Activated CD8-positive, alpha-beta memory T cell treated with anti-CD3 and anti-CD28 coated beads, Interleukin-2, amount 10 ng/mL, durations not matched to agents 7 days and 5 days (primary cell): ENCODE measurements at regions not wholly inside any gene's neighbourhood (a gene's known extent, or its start where the extent isn't known, plus 50 kb on each side); places are given as distances from the start of the nearest gene placed in this dataset.
"Not testable (repeated sequence)": the region's sequence is repeated elsewhere in the genome, so short reads cannot be mapped to it uniquely, and the experiment has no call there.

Source experiments
- ATAC-seq: fragments of 150-1000 bp; cut with Tn5 transposase; one replicate; pipeline ENCODE4 v1.10.0; 2021; ENCODE audit warnings: moderate library complexity
- CTCF ChIA-PET: fragments of 350-600 bp; sonication (Branson Sonifier 250); formaldehyde crosslinking; loops from one replicate; lab custom pipeline; 2021; ENCODE audit warnings: antibody characterized with exemption; lab: Charles Lee
- DNase-seq: peaks from one replicate; pipeline ENCODE4 v3.0.0-alpha.2; 2020
- H3K27ac Mint-ChIP-seq: one replicate; pipeline ENCODE4 v1.8.0; 2021; ENCODE audit warnings: mild to moderate bottlenecking, mixed read lengths
- H3K27me3 Mint-ChIP-seq: one replicate; pipeline ENCODE4 v1.8.0; 2021; ENCODE audit warnings: mixed read lengths
- H3K36me3 Mint-ChIP-seq: one replicate; pipeline ENCODE4 v1.8.0; 2021; ENCODE audit warnings: mild to moderate bottlenecking, mixed read lengths
- H3K4me1 Mint-ChIP-seq: one replicate; pipeline ENCODE4 v1.8.0; 2021; ENCODE audit warnings: mixed read lengths
- H3K4me3 Mint-ChIP-seq: one replicate; pipeline ENCODE4 v1.8.0; 2021; ENCODE audit warnings: mild to moderate bottlenecking, moderate library complexity, mixed read lengths
- H3K9me3 Mint-ChIP-seq: one replicate; pipeline ENCODE4 v1.8.0; 2022; ENCODE audit warnings: low read depth, mixed read lengths

DNA sequence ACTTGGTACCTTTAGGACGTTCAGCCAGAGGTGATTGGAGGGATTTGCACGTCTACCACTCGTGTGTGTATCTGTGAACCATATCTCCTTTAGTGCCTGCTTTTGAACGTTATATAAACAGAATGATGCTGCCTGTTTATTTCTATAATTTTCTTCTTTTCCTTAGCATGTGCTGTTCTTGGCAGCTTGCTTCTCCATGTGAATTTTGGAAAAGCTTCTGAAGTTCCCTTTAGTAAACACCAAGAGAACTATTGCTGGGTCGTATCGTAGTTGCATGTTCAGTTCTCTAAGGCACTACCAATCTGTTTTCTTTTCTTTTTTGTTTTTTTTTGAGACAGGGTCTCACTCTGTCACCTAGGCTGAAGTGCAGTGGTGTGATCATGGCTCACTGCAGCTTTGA, 73.8 kb upstream of the FANCC start:
- H3K4me3 Mint-ChIP-seq, CTCF ChIA-PET: not testable (repeated sequence)

DNA sequence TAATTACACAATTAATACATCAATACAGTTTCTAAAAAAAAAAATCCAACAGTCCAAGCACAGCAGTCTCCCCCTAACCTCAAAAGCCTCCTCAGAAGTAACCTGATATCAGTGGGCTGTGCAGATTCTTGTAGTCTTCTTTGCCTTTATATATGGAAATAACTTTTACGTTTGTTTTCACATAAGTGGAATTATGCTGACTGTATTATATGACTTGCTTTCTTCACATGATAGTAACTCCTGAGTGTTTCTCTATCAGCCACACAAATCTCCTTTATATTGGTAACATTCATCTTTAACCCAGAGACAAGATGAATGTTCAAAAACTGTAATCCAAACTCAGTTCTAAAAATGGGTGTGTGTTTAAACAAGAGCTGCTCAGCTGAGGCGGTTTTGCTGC, 71.9 kb upstream of the FANCC start:
- CTCF ChIA-PET = no interaction called here
- DNase-seq (no peak), ATAC-seq (no peak)
- no peaks in the 10 kb centered on the region for H3K4me1 Mint-ChIP-seq
- no peaks in the 10 kb centered on the region for H3K9me3 Mint-ChIP-seq
- H3K27me3 Mint-ChIP-seq = peaks cover 11% of the 10 kb centered on the region
- no peak overlapping the region for H3K27ac Mint-ChIP-seq
- H3K4me3 Mint-ChIP-seq = no peak overlapping the region
- no peaks in the 10 kb centered on the region for H3K36me3 Mint-ChIP-seq

More for the DNA sequence above, 73.8 kb upstream of the FANCC start:
- H3K27ac Mint-ChIP-seq, H3K36me3 Mint-ChIP-seq, H3K4me1 Mint-ChIP-seq, ATAC-seq, H3K9me3 Mint-ChIP-seq, DNase-seq: not testable (repeated sequence)
- peaks cover 16% of the 10 kb centered on the region for H3K27me3 Mint-ChIP-seq

DNA sequence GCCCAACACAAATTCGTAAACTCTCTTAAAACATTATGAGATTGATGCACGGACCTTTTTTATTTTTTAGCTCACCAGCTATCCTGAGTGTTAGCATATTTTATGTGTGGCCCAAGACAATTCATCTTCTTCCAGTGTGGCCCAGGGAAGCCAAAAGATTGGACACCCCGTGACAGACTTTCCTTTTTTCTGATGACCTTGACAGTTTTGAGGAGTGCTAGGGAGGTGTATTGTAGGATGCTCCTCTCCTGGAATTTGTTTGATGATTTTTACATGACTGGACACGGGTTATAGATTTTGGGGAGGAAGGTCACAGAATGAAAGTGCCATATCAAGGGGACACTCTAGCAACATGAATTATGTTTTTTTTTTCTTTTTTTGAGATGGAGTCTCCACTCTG, 69.3 kb upstream of the FANCC start:
- no peak overlapping the region for H3K4me3 Mint-ChIP-seq
- ATAC-seq (no peak), DNase-seq (no peak)
- no peak overlapping the region for H3K27ac Mint-ChIP-seq
- no peaks in the 10 kb centered on the region for H3K9me3 Mint-ChIP-seq
- H3K27me3 Mint-ChIP-seq = peaks cover 20% of the 10 kb centered on the region
- no peaks in the 10 kb centered on the region for H3K36me3 Mint-ChIP-seq
- H3K4me1 Mint-ChIP-seq = no peaks in the 10 kb centered on the region
- CTCF ChIA-PET = no interaction called here

DNA sequence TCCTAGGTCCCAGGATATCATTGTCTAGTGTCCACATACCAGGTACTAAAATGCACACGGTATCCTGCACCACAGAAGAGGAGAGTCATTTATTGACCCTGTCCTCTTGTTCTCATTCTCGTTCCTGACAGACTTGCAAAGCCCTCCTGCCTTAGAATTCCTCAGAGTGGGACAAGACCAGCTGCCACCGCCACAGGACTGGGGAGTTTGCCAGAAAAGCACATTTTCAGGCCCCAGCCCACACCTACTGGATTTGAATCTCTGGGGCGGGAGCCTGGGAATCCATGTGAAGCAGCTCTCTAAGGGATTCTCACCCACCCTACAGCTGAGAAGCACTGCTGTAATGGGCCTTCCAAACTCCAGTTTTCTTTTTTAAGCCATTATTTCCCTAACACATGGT, 68.0 kb upstream of the FANCC start:
- Mint-ChIP-seq H3K27ac (no peak overlapping the region), H3K27me3 (peaks cover 28% of the 10 kb centered on the region), H3K36me3 (no peaks in the 10 kb centered on the region), H3K4me1 (no peaks in the 10 kb centered on the region), H3K4me3 (no peak overlapping the region), H3K9me3 (no peaks in the 10 kb centered on the region)
- no peak for DNase-seq
- ATAC-seq = no peak
- CTCF ChIA-PET = interaction anchor here (1.1 kb wide), 1 partner anchor 832 kb away, joined by 3 read pairs; no protein-coding TSS in a partner anchor

GRCh38 chr9:95383845-95384244, 66.3 kb upstream of the FANCC start:
- no peaks in the 10 kb centered on the region for H3K36me3 Mint-ChIP-seq
- H3K9me3 Mint-ChIP-seq = no peaks in the 10 kb centered on the region
- no peak overlapping the region for H3K4me3 Mint-ChIP-seq
- H3K4me1 Mint-ChIP-seq = no peaks in the 10 kb centered on the region
- H3K27ac Mint-ChIP-seq = no peak overlapping the region
- no peak for ATAC-seq
- no peak for DNase-seq
- peaks cover 34% of the 10 kb centered on the region for H3K27me3 Mint-ChIP-seq
- CTCF ChIA-PET = no interaction called here

DNA sequence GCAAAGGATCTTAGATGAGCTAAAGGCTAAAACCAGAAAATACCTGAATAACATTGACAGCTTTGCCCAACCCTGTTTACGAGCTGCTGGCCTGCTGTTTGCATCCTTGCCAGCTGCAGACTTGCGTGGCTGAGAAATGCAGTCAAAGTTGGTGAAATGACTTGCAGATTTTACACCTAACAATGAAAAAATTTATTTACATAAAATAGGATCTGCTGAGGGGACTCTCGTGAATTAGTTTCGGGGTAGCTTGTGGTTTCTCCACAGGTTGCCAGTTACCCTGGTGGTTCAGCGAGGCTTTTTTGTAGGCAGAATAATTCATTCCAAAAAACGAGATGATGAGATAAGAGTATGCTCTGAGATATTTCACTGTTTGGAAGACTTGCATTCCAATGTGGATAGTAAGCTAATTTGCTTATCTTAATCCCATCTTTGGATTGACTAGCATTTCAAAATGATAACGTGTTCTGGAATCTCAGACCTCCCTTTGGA, 65.7 kb upstream of the FANCC start:
- no peak for DNase-seq
- H3K4me1 Mint-ChIP-seq = no peaks in the 10 kb centered on the region

DNA sequence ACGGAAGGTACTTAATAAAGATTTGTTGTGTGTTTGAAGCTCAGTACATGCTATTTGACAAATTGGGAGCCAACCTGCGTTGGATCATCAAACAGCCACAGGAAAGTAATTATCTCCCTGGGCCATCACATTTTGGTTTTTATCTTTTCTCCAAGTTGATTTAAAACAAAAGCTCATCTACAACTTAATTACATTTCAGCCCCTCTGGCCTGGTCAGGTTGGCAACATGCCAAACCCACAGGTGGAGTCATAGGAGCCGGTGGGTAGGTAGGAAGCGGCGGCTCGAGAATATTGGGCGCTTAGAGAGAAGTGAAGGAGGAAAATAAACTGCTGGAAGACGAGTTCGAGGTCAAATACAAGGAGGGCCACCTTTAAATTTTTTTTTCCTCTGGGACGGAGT, 64.9 kb upstream of the FANCC start:
- H3K27me3 Mint-ChIP-seq = peaks cover 39% of the 10 kb centered on the region
- ATAC-seq (no peak), DNase-seq (no peak)
- CTCF ChIA-PET = interaction anchor here (0.7 to 1.4 kb wide), 3 partner anchors 12 to 712 kb away, joined by 3 read pairs; no protein-coding TSS in a partner anchor
- H3K27ac Mint-ChIP-seq = no peak overlapping the region
- no peaks in the 10 kb centered on the region for H3K4me1 Mint-ChIP-seq
- H3K9me3 Mint-ChIP-seq = no peaks in the 10 kb centered on the region
- no peaks in the 10 kb centered on the region for H3K36me3 Mint-ChIP-seq
- H3K4me3 Mint-ChIP-seq = no peak overlapping the region

More for the DNA sequence above, 65.7 kb upstream of the FANCC start:
- CTCF ChIA-PET = interaction anchor here (0.7 to 1.3 kb wide), 2 partner anchors 11 to 713 kb away, joined by 3 read pairs; no protein-coding TSS in a partner anchor
- peaks cover 34% of the 10 kb centered on the region for H3K27me3 Mint-ChIP-seq
- H3K9me3 Mint-ChIP-seq = no peaks in the 10 kb centered on the region
- no peaks in the 10 kb centered on the region for H3K36me3 Mint-ChIP-seq
- H3K4me3 Mint-ChIP-seq = no peak overlapping the region
- no peak for ATAC-seq
- no peak overlapping the region for H3K27ac Mint-ChIP-seq

- Mint-ChIP-seq H3K9me3 (no peaks in the 10 kb centered on the region), H3K27ac (no peak overlapping the region), H3K27me3 (peaks cover 48% of the 10 kb centered on the region), H3K4me3 (no peak overlapping the region), H3K36me3 (no peaks in the 10 kb centered on the region), H3K4me1 (no peaks in the 10 kb centered on the region)
- no peak for DNase-seq
- ATAC-seq = no peak
- CTCF ChIA-PET = interaction anchor here (1.4 kb wide), 1 partner anchor 17 kb away, joined by 3 read pairs; no protein-coding TSS in a partner anchor
Observed at GRCh38 chr9:95381221-95381620, 63.7 kb upstream of the FANCC start.

DNA sequence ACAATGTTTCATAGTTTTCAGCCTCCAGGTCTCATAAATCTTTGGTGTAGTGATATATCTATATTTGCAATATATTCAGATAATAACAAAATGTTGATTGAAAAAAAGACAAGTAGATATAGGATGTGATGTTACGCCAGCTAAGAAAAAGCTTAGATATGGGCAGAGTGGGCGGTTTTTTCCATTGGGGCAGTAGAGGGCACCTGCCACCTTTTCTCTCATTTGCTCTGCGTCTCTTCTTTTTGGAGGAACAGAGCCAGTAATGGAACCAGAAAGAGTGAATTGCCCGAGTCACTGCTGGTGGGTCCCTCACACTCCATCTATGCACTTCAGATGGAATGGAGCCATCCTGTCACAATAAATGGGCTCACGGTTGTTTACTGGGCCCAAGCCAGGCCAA, 62.1 kb upstream of the FANCC start:
- Mint-ChIP-seq H3K4me3 (no peak overlapping the region), H3K27me3 (peaks cover 51% of the 10 kb centered on the region), H3K27ac (no peak overlapping the region), H3K36me3 (no peaks in the 10 kb centered on the region), H3K9me3 (no peaks in the 10 kb centered on the region), H3K4me1 (no peaks in the 10 kb centered on the region)
- ATAC-seq = no peak
- CTCF ChIA-PET = interaction anchor here (1.3 to 1.9 kb wide), 2 partner anchors 171 to 838 kb away, joined by 4 read pairs; no protein-coding TSS in a partner anchor
- DNase-seq = no peak

DNA sequence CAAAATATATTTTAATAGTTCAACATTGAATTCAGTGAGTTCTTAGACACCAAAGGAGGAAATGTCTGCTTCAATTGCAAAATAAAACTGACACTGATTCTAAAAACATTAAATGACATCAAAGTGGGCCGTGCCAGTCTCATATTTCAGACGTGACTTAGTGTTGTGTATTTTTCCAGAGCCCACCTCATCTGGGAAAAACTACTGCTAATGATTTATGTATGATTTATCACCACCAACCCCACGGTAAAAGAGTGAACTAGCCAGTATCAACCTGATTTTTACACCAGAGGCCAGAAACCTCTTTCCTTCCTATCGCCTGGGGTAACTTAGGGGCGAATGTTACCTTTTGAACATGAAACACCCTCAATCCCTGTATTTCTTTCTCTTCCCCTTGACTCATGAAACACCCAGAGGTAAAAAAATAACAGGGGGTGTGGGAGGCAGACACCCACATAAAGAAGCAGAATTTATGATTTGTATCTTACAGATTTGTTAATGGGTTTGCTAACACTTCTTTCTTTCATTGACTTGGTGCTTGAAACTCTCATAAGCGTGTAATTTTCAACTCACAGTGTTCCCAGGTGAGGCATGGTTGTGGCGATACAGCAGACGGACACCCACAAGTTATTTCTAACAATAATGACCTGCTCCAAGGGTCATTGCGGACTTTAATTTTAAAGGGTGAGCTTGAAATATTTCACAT, 56.4 kb upstream of the FANCC start:
- Mint-ChIP-seq H3K27ac (no peak overlapping the region), H3K4me3 (no peak overlapping the region), H3K4me1 (no peaks in the 10 kb centered on the region), H3K27me3 (peaks cover 42% of the 10 kb centered on the region), H3K9me3 (no peaks in the 10 kb centered on the region), H3K36me3 (no peaks in the 10 kb centered on the region)
- CTCF ChIA-PET = no interaction called here
- ATAC-seq = no peak
- DNase-seq = no peak

GRCh38 chr9:95373069-95373681, 55.7 kb upstream of the FANCC start:
- Mint-ChIP-seq H3K9me3 (no peaks in the 10 kb centered on the region), H3K4me3 (no peak overlapping the region), H3K36me3 (no peaks in the 10 kb centered on the region), H3K27ac (no peak overlapping the region), H3K4me1 (no peaks in the 10 kb centered on the region), H3K27me3 (peaks cover 47% of the 10 kb centered on the region)
- no peak for DNase-seq
- CTCF ChIA-PET = no interaction called here
- no peak for ATAC-seq

DNA sequence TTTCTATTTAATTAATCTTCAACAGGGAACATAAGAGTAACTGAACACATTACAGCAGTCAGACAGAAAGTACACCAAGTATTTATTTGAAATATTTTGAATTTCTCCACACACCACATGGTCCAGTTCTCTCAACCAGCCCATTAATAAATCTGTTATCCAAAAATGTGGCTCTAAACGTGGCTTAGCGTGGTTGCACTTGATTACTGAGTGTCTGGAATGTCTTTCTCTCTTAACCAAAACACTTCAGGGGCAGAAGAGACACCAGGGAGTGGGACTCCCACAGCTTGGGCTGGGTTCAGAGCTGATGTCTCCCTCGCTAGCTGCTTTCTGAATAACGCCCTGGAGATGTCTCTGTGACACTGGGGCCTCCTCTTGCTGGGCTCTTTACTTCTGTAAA, 52.6 kb upstream of the FANCC start:
- no peak for DNase-seq
- H3K4me3 Mint-ChIP-seq = no peak overlapping the region
- H3K9me3 Mint-ChIP-seq = no peaks in the 10 kb centered on the region
- no peaks in the 10 kb centered on the region for H3K4me1 Mint-ChIP-seq
- H3K27me3 Mint-ChIP-seq = peaks cover 45% of the 10 kb centered on the region
- no peaks in the 10 kb centered on the region for H3K36me3 Mint-ChIP-seq
- CTCF ChIA-PET = no interaction called here
- no peak overlapping the region for H3K27ac Mint-ChIP-seq
- ATAC-seq = no peak

- peaks cover 49% of the 10 kb centered on the region for H3K27me3 Mint-ChIP-seq
- CTCF ChIA-PET = interaction anchor here (0.7 kb wide), 1 partner anchor 1505 kb away, joined by 3 read pairs; no protein-coding TSS in a partner anchor
- no peaks in the 10 kb centered on the region for H3K36me3 Mint-ChIP-seq
- H3K4me3 Mint-ChIP-seq = no peak overlapping the region
- DNase-seq (no peak), ATAC-seq (no peak)
- no peaks in the 10 kb centered on the region for H3K4me1 Mint-ChIP-seq
- H3K9me3 Mint-ChIP-seq = no peaks in the 10 kb centered on the region
- no peak overlapping the region for H3K27ac Mint-ChIP-seq
Observed at GRCh38 chr9:95368377-95369160, 51.1 kb upstream of the FANCC start.
